ENCODE measurements at regions not wholly inside any gene's neighbourhood (a gene's known extent, or its start where the extent isn't known, plus 50 kb on each side); places are given as distances from the start of the nearest gene placed in this dataset.

DNA sequence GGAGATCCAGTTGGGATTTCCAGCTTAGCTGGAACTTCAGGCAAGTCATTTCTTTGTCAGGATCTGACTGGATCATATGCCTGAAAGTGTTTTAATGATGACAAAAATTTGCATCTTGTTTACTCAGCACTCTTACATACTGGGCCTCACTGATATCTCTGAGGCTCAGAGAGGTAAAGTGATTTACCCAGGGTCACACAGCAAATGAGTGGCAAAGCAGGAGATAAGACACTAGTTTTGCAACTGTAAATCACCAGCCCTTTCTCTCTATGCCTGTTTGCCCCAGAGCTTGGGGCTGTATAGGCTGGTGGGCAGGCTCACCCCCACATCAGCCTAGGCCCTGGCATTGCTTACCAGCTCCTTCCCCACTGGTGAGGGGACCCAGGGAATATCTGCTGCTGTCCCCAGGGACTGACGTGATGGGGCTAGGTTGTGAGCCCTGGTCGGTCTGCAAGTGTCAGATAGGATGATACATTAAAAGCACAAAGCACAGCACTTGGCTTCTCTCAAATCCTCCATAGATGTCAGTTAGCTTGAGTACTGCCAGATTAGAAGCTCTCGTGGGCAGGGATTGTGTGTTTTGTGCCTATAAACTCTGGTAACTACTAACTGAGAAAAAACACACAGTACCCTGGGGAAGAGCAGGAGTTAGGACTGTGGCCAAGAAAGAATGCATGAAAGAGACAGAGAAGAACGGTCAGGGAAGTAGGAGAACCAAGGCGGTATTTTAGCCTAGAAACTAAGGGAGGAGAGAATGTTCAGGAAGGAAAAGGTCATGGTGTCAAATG, 165.4 kb downstream of the COPRS start:
- no peak for TF ChIP-seq EZH2phosphoT487 (IDR thresholded peaks at IDR 0.05; ENCODE audit: insufficient read depth, low read depth)
- TF ChIP-seq EZH2 (IDR thresholded peaks at IDR 0.05; ENCODE audit: insufficient read depth, poor library complexity, severe bottlenecking): no peak
